Endothelial cell of umbilical vein (primary cell): ENCODE measurements at regions not wholly inside any gene's neighbourhood (a gene's known extent, or its start where the extent isn't known, plus 50 kb on each side); places are given as distances from the start of the nearest gene placed in this dataset.

Experiments used
- BruUV-seq: library from RNA; stranded (reverse); fragments of 400-500 nt; replicated peaks from 2 replicates; lab custom pipeline; 2021; lab: Mats Ljungman, UMichigan
- CTCF ChIA-PET: fragments of 300-600, 350-600 bp; sonication (Branson Sonifier 250); formaldehyde crosslinking; loops from one replicate; lab custom pipeline; 2021; ENCODE audit warnings: antibody characterized with exemption, inconsistent platforms; lab: Charles Lee
- POLR2A ChIA-PET: fragments of 300-600, 350-600 bp; sonication (Branson Sonifier 250); formaldehyde crosslinking; loops from one replicate; lab custom pipeline; 2021; ENCODE audit warnings: antibody characterized with exemption, inconsistent platforms; lab: Charles Lee
- DNase-seq: peaks from one replicate; pipeline ENCODE4 v3.0.0-alpha.2; 2011; ENCODE audit warnings: low read depth, low spot score
- FAIRE-seq: peaks from 2 replicates; lab custom pipeline; 2011; peaks lifted over from hg19 to GRCh38; lab: Jason Lieb, UNC
- H2AFZ ChIP-seq: 2 replicates; pipeline ENCODE4 v1.6.0; 2012; ENCODE audit warnings: low read depth, low read length, control low read depth, inconsistent platforms
- H3K27ac ChIP-seq: 2 replicates; pipeline ENCODE4 v1.5.1; 2011; ENCODE audit warnings: low read depth, mild to moderate bottlenecking, control low read depth, low read length, moderate library complexity; ENCODE audit not compliant: insufficient read depth
- H3K27me3 ChIP-seq, 2 experiments: 2 replicates each; pipeline versions ENCODE4 v1.6.0 to v1.6.1; 2011; ENCODE audit warnings: low read length in 2 of 2, mixed read lengths in 1 of 2; ENCODE audit not compliant: control insufficient read depth in 2 of 2, insufficient read depth in 2 of 2
- H3K36me3 ChIP-seq, 2 experiments: 2 replicates in 1 of 2; 3 replicates in 1 of 2; pipeline ENCODE4 v1.5.1; 2011; ENCODE audit warnings: low read length in 2 of 2, mild to moderate bottlenecking in 1 of 2, moderate library complexity in 1 of 2; ENCODE audit not compliant: control insufficient read depth in 2 of 2, insufficient read depth in 2 of 2; ENCODE audit errors: extremely low read depth in 1 of 2
- H3K4me1 ChIP-seq: 3 replicates; pipeline ENCODE4 v1.5.1; 2011; ENCODE audit warnings: mild to moderate bottlenecking, low read length; ENCODE audit not compliant: control insufficient read depth, insufficient read depth; ENCODE audit errors: extremely low read depth
- H3K4me2 ChIP-seq: 2 replicates; pipeline ENCODE4 v1.6.1; 2011; ENCODE audit warnings: low read length, control low read depth, mixed read lengths; ENCODE audit not compliant: insufficient read depth
- H3K4me3 ChIP-seq, 3 experiments: fragments of 200-600 bp in 1 of 3; sonication (generic), shearing (Covaris generic) in 1 of 3; replicated peaks in 1 of 3; 2 replicates each; pipeline ENCODE4 v1.5.1; 2011 to 2016; ENCODE audit warnings: control low read depth in 3 of 3, low read length in 3 of 3, mild to moderate bottlenecking in 2 of 3, inconsistent platforms in 1 of 3, low read depth in 1 of 3, moderate library complexity in 1 of 3; ENCODE audit not compliant: insufficient read depth in 1 of 3
- H3K79me2 ChIP-seq: 2 replicates; pipeline ENCODE4 v1.6.0; 2012; ENCODE audit warnings: low read length, inconsistent platforms; ENCODE audit not compliant: control insufficient read depth, insufficient read depth
- H3K9ac ChIP-seq: replicated peaks from 2 replicates; pipeline ENCODE3; 2011; ENCODE audit warnings: low read length, control low read depth; ENCODE audit not compliant: insufficient read depth; ENCODE audit errors: extremely low read depth
- H3K9me1 ChIP-seq: replicated peaks from 3 replicates; pipeline ENCODE4 v1.6.0; 2011; ENCODE audit warnings: mild to moderate bottlenecking, low read length; ENCODE audit not compliant: control insufficient read depth, insufficient read depth; ENCODE audit errors: extremely low read depth
- H3K9me3 ChIP-seq: replicated peaks from 2 replicates; pipeline ENCODE4 v1.5.1; 2012; ENCODE audit warnings: low read length, inconsistent platforms; ENCODE audit not compliant: control insufficient read depth, insufficient read depth
- H4K20me1 ChIP-seq: replicated peaks from 2 replicates; pipeline ENCODE3; 2011; ENCODE audit warnings: mild to moderate bottlenecking, low read length; ENCODE audit not compliant: control insufficient read depth, insufficient read depth; ENCODE audit errors: extremely low read depth
- CTCF ChIP-seq, 2 donors: IDR thresholded peaks; 1 replicate in 1 of 2; 2 replicates in 1 of 2; pipeline ENCODE4 v1.5.1; 2011; ENCODE audit warnings: low read length in 2 of 2, mild to moderate bottlenecking in 2 of 2, moderate library complexity in 2 of 2, control low read depth in 1 of 2, inconsistent platforms in 1 of 2, low read depth in 1 of 2; ENCODE audit not compliant: insufficient read depth in 1 of 2; ENCODE audit errors: extremely low read depth in 1 of 2
- FOS ChIP-seq: IDR thresholded peaks from 2 replicates; pipeline ENCODE4 v1.6.1; 2011; ENCODE audit warnings: mild to moderate bottlenecking, low read length, moderate library complexity, borderline replicate concordance; ENCODE audit not compliant: insufficient read depth
- JUN ChIP-seq: IDR thresholded peaks from 2 replicates; pipeline ENCODE4 v1.6.1; 2011; ENCODE audit warnings: borderline replicate concordance, low read depth; ENCODE audit not compliant: insufficient read length, insufficient read depth
- MAX ChIP-seq: IDR thresholded peaks from 2 replicates; pipeline ENCODE4 v1.6.1; 2011; ENCODE audit not compliant: insufficient read depth, insufficient read length
- MYC ChIP-seq: IDR thresholded peaks from one replicate; pipeline ENCODE4 v1.6.1; 2011; ENCODE audit warnings: mild to moderate bottlenecking, low read depth, low read length
- POLR2AphosphoS5 ChIP-seq: IDR thresholded peaks from 2 replicates; pipeline ENCODE4 v1.6.1; 2012; ENCODE audit warnings: low read depth, mild to moderate bottlenecking, control low read depth, low read length, moderate library complexity; ENCODE audit not compliant: insufficient read depth
- dilution Hi-C: fragments of 300-500 bp; cut with MboI; formaldehyde crosslinking; loops from one replicate; pipeline ENCODE4 v1.15.0; 2019; ENCODE audit warnings: low sequenced_read_pairs; ENCODE audit not compliant: extremely low pct_ligation_motif_present
- intact Hi-C: fragments of 100-400 bp; cut with micrococcal nuclease; formaldehyde crosslinking; loops from one replicate; pipeline ENCODE4 v1.10.0; 2022

- dilution Hi-C loops = no loop called here
- Histone ChIP-seq H3K9me3 (peaks cover 2% of the 10 kb centered on the region), H3K9ac (no peak overlapping the region), H3K4me2 (no peak overlapping the region), H3K4me1 (no peaks in the 10 kb centered on the region), H3K79me2 (no peaks in the 10 kb centered on the region), H3K9me1 (no peaks in the 10 kb centered on the region), H2AFZ (no peak overlapping the region), H3K4me3 (no peak overlapping the region), H3K27ac (no peak overlapping the region), H4K20me1 (no peaks in the 10 kb centered on the region), H3K36me3 (no peaks in the 10 kb centered on the region), H3K27me3 (no peaks in the 10 kb centered on the region)
- no TSS peak for BruUV-seq
- FAIRE-seq = no peak
- TF ChIP-seq JUN (no peak), MYC (no peak), MAX (no peak), CTCF (IDR thresholded peaks at IDR 0.05; ENCODE audit: extremely low read depth in 1 of 2, insufficient read depth in 1 of 2, low read depth in 1 of 2, low read length in 2 of 2) (no peak), FOS (no peak), POLR2AphosphoS5 (no peak)
- ChIA-PET POLR2A (no interaction called here), CTCF (no interaction called here)
- DNase-seq = no peak
- intact Hi-C loops = no loop called here
Observed at GRCh38 chr10:56585447-56586171, 224.6 kb upstream of the ZWINT start.
